ENCODE measurements at regions not wholly inside any gene's neighbourhood (a gene's known extent, or its start where the extent isn't known, plus 50 kb on each side); places are given as distances from the start of the nearest gene placed in this dataset.

DNA sequence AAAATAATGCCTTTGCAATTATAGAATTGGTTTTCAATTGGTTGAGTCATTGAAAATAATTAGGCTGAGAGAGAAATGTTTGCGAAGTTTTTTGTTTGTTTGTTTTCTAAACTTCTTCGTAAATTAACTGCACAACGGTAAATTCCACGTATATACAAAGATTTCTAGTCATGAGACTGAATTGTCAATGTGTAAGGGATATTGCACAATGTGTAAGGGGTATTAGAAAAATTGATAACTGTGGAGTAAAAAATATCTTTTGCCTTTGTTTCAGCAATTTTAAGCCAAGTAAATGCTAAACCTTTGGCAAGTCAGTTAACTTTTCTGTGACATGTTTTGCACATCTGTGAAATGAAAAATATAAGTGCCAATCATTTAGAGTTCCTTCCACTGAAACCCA, 606.0 kb downstream of the TMEM182 start:
- no peak for TF ChIP-seq CTCF (conservative IDR thresholded peaks at IDR 0.05; ENCODE audit: low read depth, low read length)
- TF ChIP-seq EZH2 (IDR thresholded peaks at IDR 0.05; ENCODE audit: borderline replicate concordance, low read depth, low read length, poor library complexity, severe bottlenecking), result no peak
